Loucy (cell line): ENCODE measurements at regions not wholly inside any gene's neighbourhood (a gene's known extent, or its start where the extent isn't known, plus 50 kb on each side); places are given as distances from the start of the nearest gene placed in this dataset.

ENCODE experiments used
- H2AFZ ChIP-seq: fragments of 200-600 bp; sonication (generic); 2 replicates; pipeline ENCODE4 v1.6.0; 2016; ENCODE audit warnings: antibody characterized with exemption, mild to moderate bottlenecking, low read length, moderate library complexity
- H3F3A ChIP-seq: fragments of 200-600 bp; 2 replicates; pipeline ENCODE4 v1.6.0; 2016; ENCODE audit warnings: antibody characterized with exemption, low read depth, mild to moderate bottlenecking
- H3K27me3 ChIP-seq: fragments of 200-600 bp; sonication (generic); 2 replicates; pipeline ENCODE4 v1.6.1; 2014; ENCODE audit warnings: low read length, mild to moderate bottlenecking; ENCODE audit not compliant: insufficient read depth, poor library complexity, severe bottlenecking
- H3K36me3 ChIP-seq: fragments of 200-600 bp; sonication (generic); 2 replicates; pipeline ENCODE4 v1.6.1; 2016; ENCODE audit warnings: low read length; ENCODE audit not compliant: insufficient read depth
- H3K4me1 ChIP-seq: fragments of 200-600 bp; sonication (generic); 2 replicates; pipeline ENCODE4 v1.5.1; 2014; ENCODE audit warnings: low read length, mild to moderate bottlenecking; ENCODE audit not compliant: insufficient read depth, poor library complexity, severe bottlenecking
- H3K4me2 ChIP-seq: fragments of 200-600 bp; sonication (generic); 2 replicates; pipeline ENCODE4 v1.6.0; 2014; ENCODE audit warnings: antibody characterized with exemption, low read length, low read depth, mild to moderate bottlenecking; ENCODE audit not compliant: poor library complexity, severe bottlenecking
- H3K4me3 ChIP-seq: fragments of 200-600 bp; sonication (generic); 2 replicates; pipeline ENCODE4 v1.5.1; 2014; ENCODE audit warnings: low read length, mild to moderate bottlenecking, mixed read lengths; ENCODE audit not compliant: poor library complexity, severe bottlenecking
- H3K79me2 ChIP-seq: fragments of 200-600 bp; sonication (generic); 2 replicates; pipeline ENCODE4 v1.6.1; 2014; ENCODE audit warnings: low read length; ENCODE audit not compliant: insufficient read depth
- H3K9ac ChIP-seq: fragments of 200-600 bp; sonication (generic); 2 replicates; pipeline ENCODE4 v1.6.0; 2014; ENCODE audit warnings: mild to moderate bottlenecking, low read depth, low read length, moderate library complexity; ENCODE audit not compliant: poor library complexity, severe bottlenecking
- H3K9me2 ChIP-seq: fragments of 200-600 bp; sonication (generic); replicated peaks from 2 replicates; pipeline ENCODE4 v1.6.1; 2016; ENCODE audit warnings: low read depth, low read length, mixed read lengths
- H3K9me3 ChIP-seq: fragments of 200-600 bp; sonication (generic); 2 replicates; pipeline ENCODE4 v1.6.1; 2014; ENCODE audit warnings: mild to moderate bottlenecking, antibody characterized with exemption, low read length, low read depth; ENCODE audit not compliant: insufficient read depth
- H4K20me1 ChIP-seq: fragments of 200-600 bp; sonication (generic); 2 replicates; pipeline ENCODE4 v1.6.0; 2014; ENCODE audit warnings: antibody characterized with exemption, low read length, mild to moderate bottlenecking; ENCODE audit not compliant: insufficient read depth, poor library complexity, severe bottlenecking
- EZH2phosphoT487 ChIP-seq: fragments of 200-600 bp; IDR thresholded peaks from 2 replicates; pipeline ENCODE4 v1.6.1; 2018; ENCODE audit warnings: antibody characterized with exemption, mild to moderate bottlenecking, moderate library complexity, borderline replicate concordance
- TF ChIP-seq, protein P1 (sequence below): fragments of 200-600 bp; sonication (generic); conservative IDR thresholded peaks from 2 replicates; pipeline ENCODE4 v1.5.1; 2014; ENCODE audit warnings: mild to moderate bottlenecking, antibody characterized with exemption, low read length

DNA sequence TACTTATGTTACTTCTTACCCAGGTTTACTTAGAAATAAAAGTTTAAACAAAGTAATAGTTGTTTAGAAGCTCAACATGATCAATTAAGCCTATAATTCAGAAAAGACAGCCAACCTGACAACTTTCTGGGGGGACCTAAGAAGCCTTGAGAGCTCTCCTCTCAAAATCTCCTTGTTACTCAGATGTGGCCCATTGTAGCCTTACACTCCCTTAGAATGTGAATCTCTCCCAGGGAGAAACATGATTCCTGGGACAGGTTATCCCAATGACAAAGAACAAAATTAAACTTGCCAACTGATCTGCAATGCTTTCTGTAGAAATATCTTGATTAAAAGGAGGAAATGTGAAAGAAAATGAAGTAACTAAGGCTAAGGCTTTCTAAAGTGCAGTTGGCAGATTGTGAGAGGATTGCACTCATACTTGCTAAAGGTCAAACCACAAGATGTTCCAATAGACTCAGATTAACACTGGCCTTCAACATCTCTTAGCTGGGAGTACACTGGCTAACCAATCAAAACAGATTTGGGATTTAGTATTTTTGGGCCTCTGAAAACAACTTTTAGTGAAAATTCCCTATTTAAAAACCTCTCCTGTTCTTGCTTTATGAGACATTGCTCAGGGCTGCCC is 72.3 kb upstream of the TMX1 start:
- H3K4me1 ChIP-seq, result no peaks in the 10 kb centered on the region
- H3F3A ChIP-seq, result no peaks in the 10 kb centered on the region
- no peak overlapping the region for H3K9ac ChIP-seq
- no peaks in the 10 kb centered on the region for H3K79me2 ChIP-seq
- no peaks in the 10 kb centered on the region for H4K20me1 ChIP-seq
- no peaks in the 10 kb centered on the region for H3K9me2 ChIP-seq
- H2AFZ ChIP-seq, result no peak overlapping the region
- no peaks in the 10 kb centered on the region for H3K9me3 ChIP-seq
- no peak overlapping the region for H3K4me2 ChIP-seq
- no peaks in the 10 kb centered on the region for H3K36me3 ChIP-seq
- TF ChIP-seq, protein P1, sequence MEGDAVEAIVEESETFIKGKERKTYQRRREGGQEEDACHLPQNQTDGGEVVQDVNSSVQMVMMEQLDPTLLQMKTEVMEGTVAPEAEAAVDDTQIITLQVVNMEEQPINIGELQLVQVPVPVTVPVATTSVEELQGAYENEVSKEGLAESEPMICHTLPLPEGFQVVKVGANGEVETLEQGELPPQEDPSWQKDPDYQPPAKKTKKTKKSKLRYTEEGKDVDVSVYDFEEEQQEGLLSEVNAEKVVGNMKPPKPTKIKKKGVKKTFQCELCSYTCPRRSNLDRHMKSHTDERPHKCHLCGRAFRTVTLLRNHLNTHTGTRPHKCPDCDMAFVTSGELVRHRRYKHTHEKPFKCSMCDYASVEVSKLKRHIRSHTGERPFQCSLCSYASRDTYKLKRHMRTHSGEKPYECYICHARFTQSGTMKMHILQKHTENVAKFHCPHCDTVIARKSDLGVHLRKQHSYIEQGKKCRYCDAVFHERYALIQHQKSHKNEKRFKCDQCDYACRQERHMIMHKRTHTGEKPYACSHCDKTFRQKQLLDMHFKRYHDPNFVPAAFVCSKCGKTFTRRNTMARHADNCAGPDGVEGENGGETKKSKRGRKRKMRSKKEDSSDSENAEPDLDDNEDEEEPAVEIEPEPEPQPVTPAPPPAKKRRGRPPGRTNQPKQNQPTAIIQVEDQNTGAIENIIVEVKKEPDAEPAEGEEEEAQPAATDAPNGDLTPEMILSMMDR, result no peak
- TF ChIP-seq EZH2phosphoT487, result no peak
- H3K4me3 ChIP-seq, result no peak overlapping the region
- H3K27me3 ChIP-seq, result no peaks in the 10 kb centered on the region

DNA sequence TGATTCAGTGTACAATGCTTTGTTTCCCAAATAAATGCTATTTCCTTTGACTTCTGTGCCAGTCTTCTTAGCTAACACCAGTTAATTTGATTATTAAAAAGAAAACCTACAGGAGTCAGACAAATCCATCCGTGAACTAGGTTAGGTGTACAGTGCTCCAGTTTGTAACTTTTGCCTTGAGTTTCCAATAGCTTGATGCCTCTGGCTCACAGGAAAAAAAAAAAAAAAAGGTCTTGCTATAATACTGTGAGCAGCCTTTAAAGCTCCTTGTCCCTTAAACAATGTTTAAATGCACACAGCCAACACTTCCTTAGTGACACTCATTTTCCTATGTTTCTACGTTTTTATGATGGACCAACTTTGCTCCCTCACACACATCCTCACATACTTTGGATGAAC is 71.8 kb upstream of the TMX1 start:
- no peaks in the 10 kb centered on the region for H4K20me1 ChIP-seq
- H3K79me2 ChIP-seq, result no peaks in the 10 kb centered on the region
- H3K9me3 ChIP-seq, result no peaks in the 10 kb centered on the region
- no peak overlapping the region for H2AFZ ChIP-seq
- H3K36me3 ChIP-seq, result no peaks in the 10 kb centered on the region
- no peak overlapping the region for H3K4me2 ChIP-seq
- TF ChIP-seq, protein P1, result no peak
- no peak for TF ChIP-seq EZH2phosphoT487
- no peak overlapping the region for H3K9ac ChIP-seq
- H3K27me3 ChIP-seq, result no peaks in the 10 kb centered on the region
- H3F3A ChIP-seq, result no peaks in the 10 kb centered on the region
- H3K4me3 ChIP-seq, result no peak overlapping the region
- no peaks in the 10 kb centered on the region for H3K9me2 ChIP-seq
- no peaks in the 10 kb centered on the region for H3K4me1 ChIP-seq

DNA sequence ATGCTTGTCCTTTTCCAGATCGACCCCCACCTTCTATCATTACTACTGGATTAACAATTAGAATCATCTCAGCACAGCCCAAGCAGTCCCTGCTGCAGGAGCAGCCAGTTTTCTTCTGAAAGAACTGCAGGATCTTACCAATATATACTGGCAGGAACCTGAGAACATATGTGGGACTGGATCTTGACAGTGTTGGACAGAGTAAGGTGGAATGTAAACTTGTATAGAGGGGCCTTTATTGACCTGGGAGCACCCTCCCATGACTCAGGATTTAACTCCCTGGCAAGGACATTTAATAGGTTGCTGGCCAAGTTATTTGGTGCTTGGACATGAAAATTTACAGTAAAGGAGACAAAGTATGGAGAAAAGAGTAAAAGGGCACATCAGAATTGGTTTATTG is 66.2 kb upstream of the TMX1 start:
- Histone ChIP-seq H3K9me3 (no peaks in the 10 kb centered on the region), H3K27me3 (no peaks in the 10 kb centered on the region), H3K9ac (no peak overlapping the region)

More for the DNA sequence above, 66.2 kb upstream of the TMX1 start:
- Histone ChIP-seq H3K79me2 (no peaks in the 10 kb centered on the region), H3K4me3 (no peak overlapping the region), H3K36me3 (no peaks in the 10 kb centered on the region), H4K20me1 (no peaks in the 10 kb centered on the region), H3K4me2 (no peak overlapping the region), H3F3A (no peaks in the 10 kb centered on the region), H3K9me2 (no peaks in the 10 kb centered on the region), H3K4me1 (no peaks in the 10 kb centered on the region), H2AFZ (no peak overlapping the region)
- TF ChIP-seq EZH2phosphoT487, result no peak
- TF ChIP-seq, protein P1, result no peak
